HG02938 (cell line): ENCODE measurements at regions not wholly inside any gene's neighbourhood (a gene's known extent, or its start where the extent isn't known, plus 50 kb on each side); places are given as distances from the start of the nearest gene placed in this dataset.

Experiments
- ATAC-seq: cut with Tn5 transposase; IDR thresholded peaks from one replicate; pipeline ENCODE4 v1.9.1; 2021; ENCODE audit warnings: mild to moderate bottlenecking, moderate library complexity; ENCODE audit not compliant: unreplicated experiment

GRCh38 chr13:74625541-74625940 is 491.3 kb upstream of the KLF12 start:
- ATAC-seq: no peak

- no peak for ATAC-seq
Measured at GRCh38 chr13:74623761-74624160, 489.6 kb upstream of the KLF12 start.

GRCh38 chr13:74622284-74622683 is 488.1 kb upstream of the KLF12 start:
- no peak for ATAC-seq

GRCh38 chr13:74620711-74621110 is 486.5 kb upstream of the KLF12 start:
- no peak for ATAC-seq

GRCh38 chr13:74620308-74620707 is 486.1 kb upstream of the KLF12 start:
- no peak for ATAC-seq

GRCh38 chr13:74597526-74597925 is 463.3 kb upstream of the KLF12 start:
- no peak for ATAC-seq

- ATAC-seq: no peak
Measured at GRCh38 chr13:74596691-74597090, 462.5 kb upstream of the KLF12 start.

- ATAC-seq: no peak
Measured at GRCh38 chr13:74593688-74594087, 459.5 kb upstream of the KLF12 start.

- no peak for ATAC-seq
Measured at GRCh38 chr13:74586847-74587246, 452.6 kb upstream of the KLF12 start.

- ATAC-seq: no peak
Measured at GRCh38 chr13:74576420-74576819, 442.2 kb upstream of the KLF12 start.

GRCh38 chr13:74575729-74576125 is 441.5 kb upstream of the KLF12 start:
- ATAC-seq: no peak

GRCh38 chr13:74574964-74575728 is 440.9 kb upstream of the KLF12 start:
- no peak for ATAC-seq

GRCh38 chr13:74573654-74574053 is 439.4 kb upstream of the KLF12 start:
- ATAC-seq: no peak

- no peak for ATAC-seq
Measured at GRCh38 chr13:74571811-74572210, 437.6 kb upstream of the KLF12 start.

GRCh38 chr13:74570834-74571233 is 436.6 kb upstream of the KLF12 start:
- no peak for ATAC-seq

- ATAC-seq: no peak
Measured at GRCh38 chr13:74570046-74570445, 435.8 kb upstream of the KLF12 start.

GRCh38 chr13:74569251-74569650 is 435.0 kb upstream of the KLF12 start:
- ATAC-seq: no peak

GRCh38 chr13:74567485-74567884 is 433.3 kb upstream of the KLF12 start:
- ATAC-seq: no peak

- no peak for ATAC-seq
Measured at GRCh38 chr13:74562381-74562780, 428.2 kb upstream of the KLF12 start.

- ATAC-seq: no peak
Measured at GRCh38 chr13:74561155-74561554, 427.0 kb upstream of the KLF12 start.

- peak; percentile 84 for ATAC-seq
Measured at GRCh38 chr13:74560325-74560724, 426.1 kb upstream of the KLF12 start.

- ATAC-seq: no peak
Measured at GRCh38 chr13:74557870-74558269, 423.7 kb upstream of the KLF12 start.
